ENCODE measurements at regions not wholly inside any gene's neighbourhood (a gene's known extent, or its start where the extent isn't known, plus 50 kb on each side); places are given as distances from the start of the nearest gene placed in this dataset.

DNA sequence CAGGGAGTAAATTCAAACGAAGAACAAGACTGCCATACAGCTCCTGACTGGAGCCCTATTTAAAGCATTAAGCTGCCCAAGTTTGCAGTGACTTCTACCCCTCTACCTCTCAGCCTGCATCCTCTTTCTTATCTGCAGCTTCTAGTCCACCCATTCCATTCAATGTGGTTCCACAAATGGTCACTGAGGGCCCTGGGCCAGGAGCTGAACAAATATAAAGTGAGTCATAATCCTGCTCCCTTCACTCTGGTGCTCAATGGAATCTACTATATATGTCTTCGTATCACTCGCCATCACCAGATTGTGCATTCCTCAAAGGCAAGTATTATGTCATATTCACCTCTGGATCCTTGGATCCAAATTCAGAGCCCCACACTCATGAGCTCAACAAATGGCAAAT lies 398.7 kb downstream of the BRINP2 start:
- TF ChIP-seq CTCF (IDR thresholded peaks at IDR 0.05) (no peak), POLR2A (IDR thresholded peaks at IDR 0.05) (no peak)

Data from adrenal gland (tissue), 5 donors.